ENCODE measurements at regions not wholly inside any gene's neighbourhood (a gene's known extent, or its start where the extent isn't known, plus 50 kb on each side); places are given as distances from the start of the nearest gene placed in this dataset.

GRCh38 chr14:61202124-61202523, 79.0 kb downstream of the TMEM30B start:
- no peak for TF ChIP-seq CTCF (conservative IDR thresholded peaks at IDR 0.05)
- no peak for TF ChIP-seq EZH2 (IDR thresholded peaks at IDR 0.05; ENCODE audit: low read depth)
